GM21723 (cell line): ENCODE measurements at regions not wholly inside any gene's neighbourhood (a gene's known extent, or its start where the extent isn't known, plus 50 kb on each side); places are given as distances from the start of the nearest gene placed in this dataset.
"Not testable (repeated sequence)": the region's sequence is repeated elsewhere in the genome, so short reads cannot be mapped to it uniquely, and the experiment has no call there.

ENCODE experiments used
- ATAC-seq: cut with Tn5 transposase; IDR thresholded peaks from one replicate; pipeline ENCODE4 v1.9.1; 2021; ENCODE audit warnings: mild to moderate bottlenecking, moderate library complexity; ENCODE audit not compliant: unreplicated experiment

GRCh38 chr3:195635262-195635873 is 51.6 kb upstream of the APOD start:
- not testable (repeated sequence) for ATAC-seq

- ATAC-seq, result peak; percentile 94
These were observed 50.9 kb upstream of the APOD start for GRCh38 chr3:195634426-195635261.
